Brain pericyte (primary cell): ENCODE measurements at regions not wholly inside any gene's neighbourhood (a gene's known extent, or its start where the extent isn't known, plus 50 kb on each side); places are given as distances from the start of the nearest gene placed in this dataset.

ENCODE experiments used
- DNase-seq: peaks from one replicate; pipeline ENCODE4 v3.0.0-alpha.2; 2012; ENCODE audit warnings: low read depth, low spot score

DNA sequence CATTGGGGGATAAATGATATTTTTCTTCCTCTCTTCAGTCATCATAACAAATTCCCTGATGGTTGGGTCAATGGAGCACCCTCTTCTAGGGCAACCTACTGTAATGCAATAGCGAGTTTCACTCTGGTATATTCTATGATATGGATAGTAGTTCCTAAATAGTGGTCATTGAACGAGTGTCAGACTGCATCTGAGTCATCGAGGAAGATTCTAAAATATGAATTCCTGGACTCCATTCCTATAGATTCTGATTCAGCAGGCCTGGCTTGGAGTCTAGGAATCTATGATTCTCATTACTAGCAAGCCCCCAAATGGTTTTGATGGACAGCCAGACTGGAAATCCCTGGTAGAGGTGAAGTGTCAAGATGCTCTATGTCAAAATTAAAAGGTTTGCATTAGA lies 254.5 kb downstream of the BUB3 start:
- DNase-seq: no peak

- DNase-seq: no peak
Measured at GRCh38 chr10:123409426-123409825, 255.2 kb downstream of the BUB3 start.

GRCh38 chr10:123409884-123410283 lies 255.7 kb downstream of the BUB3 start:
- no peak for DNase-seq

DNA sequence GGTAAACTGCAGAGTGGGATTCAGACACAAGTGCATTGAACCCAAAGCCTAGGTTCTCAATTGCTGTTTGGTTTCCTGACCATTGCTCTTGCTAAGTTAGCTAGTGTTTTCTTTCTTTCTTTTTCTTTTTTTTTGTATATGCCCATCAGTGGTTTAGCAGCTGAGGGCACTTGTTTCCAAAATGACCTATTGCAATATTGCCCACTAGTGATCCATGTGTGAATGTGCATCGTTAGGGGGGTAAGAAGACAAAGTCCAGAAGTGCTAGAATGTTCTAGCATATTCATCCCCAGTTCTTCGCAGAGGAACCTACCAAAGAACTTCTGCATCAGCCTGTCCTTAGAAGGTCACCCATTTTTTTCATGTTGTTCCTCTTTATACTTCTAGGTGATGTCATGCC lies 252.8 kb upstream of the GPR26 start:
- no peak for DNase-seq

DNA sequence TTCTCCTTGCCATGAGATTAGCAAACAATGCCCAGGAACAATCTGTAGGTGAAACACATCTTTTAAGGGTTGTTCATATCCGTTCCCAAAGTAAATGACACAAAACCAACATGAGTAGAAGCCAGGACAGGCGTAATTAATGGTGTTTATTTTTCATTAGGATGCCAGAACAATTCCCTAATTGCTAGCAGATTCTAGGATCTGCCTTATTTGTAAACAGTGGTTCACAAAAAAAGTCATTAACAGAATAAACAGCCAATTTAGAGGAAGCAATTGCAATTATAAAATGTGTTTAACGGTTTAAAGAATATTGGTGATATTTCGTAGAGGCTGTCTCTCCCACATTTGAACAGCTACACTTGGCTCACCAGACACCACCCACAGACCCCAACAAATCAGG lies 250.6 kb upstream of the GPR26 start:
- no peak for DNase-seq

DNA sequence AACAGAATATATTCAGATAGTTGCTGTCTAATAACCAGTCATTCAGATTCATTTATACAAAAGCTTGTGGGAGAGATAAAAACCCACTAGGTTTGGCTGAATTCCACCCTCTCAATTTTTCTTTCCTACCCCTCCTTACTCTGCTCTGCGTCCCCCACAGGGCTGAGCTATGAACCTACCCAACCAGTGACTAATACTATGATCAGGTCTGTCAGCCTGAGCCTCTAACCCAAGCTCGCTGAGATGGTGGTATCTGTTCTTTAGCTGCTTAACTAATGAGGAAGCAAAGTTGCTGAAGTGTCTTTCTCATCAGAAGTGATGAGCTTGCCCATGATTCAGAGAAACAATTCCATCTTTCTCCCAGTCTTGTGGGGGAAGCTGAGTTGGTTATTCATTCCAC lies 248.7 kb upstream of the GPR26 start:
- no peak for DNase-seq

DNA sequence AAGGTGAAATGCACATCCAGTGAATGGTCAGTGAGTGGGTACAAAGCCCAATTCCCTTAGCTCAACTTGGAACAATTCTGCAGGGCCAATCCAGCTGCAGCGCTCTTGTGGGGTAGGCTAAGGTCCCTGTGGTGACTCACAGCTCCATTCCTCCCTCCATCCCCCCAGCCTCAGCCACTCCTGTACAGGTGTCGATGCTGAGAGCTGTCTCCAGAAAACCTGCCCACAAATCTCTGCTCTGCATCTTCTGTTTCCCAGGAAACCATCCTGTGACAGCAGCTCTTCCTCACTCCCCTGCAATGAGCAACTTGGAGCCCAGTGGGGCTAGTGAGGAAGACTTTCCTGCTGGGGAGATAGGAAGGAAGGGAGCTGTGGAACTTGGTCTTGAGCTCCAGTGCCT lies 244.7 kb upstream of the GPR26 start:
- no peak for DNase-seq

DNA sequence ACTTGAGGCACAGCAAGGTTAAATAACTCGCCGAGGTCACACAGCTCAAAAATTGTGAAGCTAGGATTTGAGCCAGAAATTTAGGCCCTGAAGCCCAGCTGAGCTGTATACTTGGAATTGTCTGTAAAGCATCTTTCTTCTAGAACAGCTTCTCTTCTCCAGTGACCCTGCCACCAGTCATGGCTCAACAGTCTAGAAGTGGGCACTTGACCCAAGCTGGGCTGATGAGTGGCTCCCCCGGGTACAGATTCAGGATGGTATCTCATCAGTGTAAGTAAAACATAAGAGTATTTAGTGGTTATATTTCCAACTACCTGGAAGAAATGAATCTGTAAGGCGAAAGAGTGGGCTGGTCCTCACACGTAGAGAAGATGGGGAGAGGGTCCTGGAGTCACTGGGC lies 243.9 kb upstream of the GPR26 start:
- no peak for DNase-seq

DNA sequence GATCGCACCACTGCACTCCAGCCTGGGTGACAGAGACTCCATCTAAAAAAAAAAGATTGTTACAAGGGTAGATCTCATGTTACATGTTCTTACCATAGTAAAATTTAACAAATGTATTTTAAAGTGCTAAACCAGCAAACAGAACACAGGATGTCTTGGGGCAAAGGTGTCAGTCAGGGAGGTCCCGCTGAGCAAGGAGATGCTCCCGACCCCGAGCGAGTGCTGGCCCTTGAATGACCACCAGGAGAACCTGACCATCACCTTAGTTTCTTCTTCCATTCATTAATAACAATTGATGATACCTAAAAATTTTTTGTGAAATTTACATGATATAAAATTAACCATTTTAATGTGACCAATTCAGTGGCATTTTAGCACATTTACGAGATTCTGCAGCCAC lies 241.6 kb upstream of the GPR26 start:
- no peak for DNase-seq

GRCh38 chr10:123425680-123426079 lies 240.5 kb upstream of the GPR26 start:
- DNase-seq: no peak

GRCh38 chr10:123427165-123427786 lies 238.9 kb upstream of the GPR26 start:
- DNase-seq: no peak

GRCh38 chr10:123428391-123428790 lies 237.8 kb upstream of the GPR26 start:
- DNase-seq: no peak

GRCh38 chr10:123429706-123430221 lies 236.4 kb upstream of the GPR26 start:
- DNase-seq: no peak

DNA sequence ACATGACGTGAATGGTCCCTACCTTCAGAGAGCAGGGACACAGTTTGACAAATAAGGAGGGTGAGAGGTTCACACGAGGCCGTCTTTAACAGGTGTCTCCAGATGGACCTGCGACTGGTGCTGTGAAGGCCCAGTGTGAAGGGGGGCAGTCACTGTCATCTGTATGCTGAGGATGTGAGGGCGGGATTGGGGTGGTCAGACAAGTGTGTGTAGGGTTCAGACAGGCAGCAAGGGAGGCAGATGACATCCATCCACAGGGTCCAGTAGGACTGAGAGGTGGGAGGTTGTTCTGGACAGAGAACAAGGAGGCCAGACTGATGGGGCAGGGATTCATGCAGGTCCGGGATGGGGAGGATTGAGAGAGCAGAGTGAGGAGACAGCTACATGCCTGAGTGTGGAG lies 232.6 kb upstream of the GPR26 start:
- no peak for DNase-seq

DNA sequence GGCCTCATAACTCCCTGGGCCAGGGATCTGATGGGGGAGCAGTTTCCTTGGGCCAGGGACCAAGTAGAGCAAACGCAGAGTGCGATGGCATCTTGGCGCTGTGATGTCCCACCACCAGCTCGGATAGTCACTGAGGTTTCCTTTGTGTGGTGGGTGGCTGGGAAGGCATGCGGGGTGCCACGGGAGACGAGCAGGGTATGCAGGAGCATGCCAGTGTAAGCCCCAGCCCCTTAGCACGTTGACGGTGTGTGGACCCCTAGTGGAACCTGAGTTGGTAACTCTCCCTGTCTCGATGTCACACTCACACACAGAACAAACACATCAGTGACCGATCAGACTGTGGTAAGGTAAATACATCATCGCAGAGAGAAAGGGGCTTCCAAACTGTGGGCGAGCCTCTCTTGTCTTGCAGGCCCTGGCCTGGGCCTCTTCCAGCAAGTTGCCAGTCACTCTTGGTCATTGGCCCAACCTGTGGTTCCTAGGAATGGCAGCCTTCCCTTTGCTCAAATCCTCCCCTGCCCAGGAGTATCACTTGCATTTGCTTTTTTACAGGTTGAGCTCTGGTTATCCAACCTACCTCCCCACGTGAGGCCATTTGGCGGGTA lies 231.6 kb upstream of the GPR26 start:
- no peak for DNase-seq

DNA sequence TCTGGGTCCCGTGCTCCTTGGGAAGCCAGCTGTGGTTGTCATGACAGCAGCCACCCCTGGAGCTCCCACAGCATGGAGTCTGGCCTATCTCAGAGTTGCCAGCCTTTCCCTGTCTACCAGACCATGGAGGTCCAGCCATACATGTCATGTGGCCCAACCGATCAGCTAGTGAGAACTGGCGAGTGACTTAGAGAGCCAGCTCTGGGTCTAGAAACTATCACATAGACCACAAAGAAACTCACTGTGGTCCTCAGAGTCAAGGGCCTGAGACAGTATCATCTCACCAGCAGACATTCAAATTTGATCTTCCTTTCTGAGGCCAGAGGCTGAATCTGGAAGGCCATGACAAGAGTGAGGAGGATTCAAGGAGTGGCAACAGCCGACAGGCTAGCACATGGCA lies 223.3 kb upstream of the GPR26 start:
- DNase-seq: no peak

DNA sequence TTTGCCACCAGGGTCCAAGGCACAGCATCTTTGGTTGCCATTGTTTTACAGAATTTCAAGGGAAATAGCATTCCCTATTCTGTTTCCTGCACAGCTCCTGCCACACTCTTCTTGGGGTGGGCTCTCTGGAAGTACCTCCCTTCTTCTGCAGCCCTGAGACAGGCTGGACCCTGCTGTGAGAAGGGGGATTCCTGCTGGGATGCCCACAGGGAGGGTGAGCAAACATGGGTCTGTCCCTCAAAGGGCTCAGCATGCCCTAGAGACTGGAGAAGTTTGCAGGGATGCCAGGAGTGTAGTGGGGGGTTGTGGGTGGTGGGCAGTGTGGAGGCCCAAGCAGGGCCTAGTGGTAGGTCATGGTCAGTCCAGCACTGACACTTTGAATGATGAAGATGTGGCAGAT lies 222.2 kb upstream of the GPR26 start:
- DNase-seq: no peak

GRCh38 chr10:123445261-123445775 lies 220.8 kb upstream of the GPR26 start:
- DNase-seq: no peak

- DNase-seq: no peak
Measured at GRCh38 chr10:123446449-123447156, 219.6 kb upstream of the GPR26 start.

DNA sequence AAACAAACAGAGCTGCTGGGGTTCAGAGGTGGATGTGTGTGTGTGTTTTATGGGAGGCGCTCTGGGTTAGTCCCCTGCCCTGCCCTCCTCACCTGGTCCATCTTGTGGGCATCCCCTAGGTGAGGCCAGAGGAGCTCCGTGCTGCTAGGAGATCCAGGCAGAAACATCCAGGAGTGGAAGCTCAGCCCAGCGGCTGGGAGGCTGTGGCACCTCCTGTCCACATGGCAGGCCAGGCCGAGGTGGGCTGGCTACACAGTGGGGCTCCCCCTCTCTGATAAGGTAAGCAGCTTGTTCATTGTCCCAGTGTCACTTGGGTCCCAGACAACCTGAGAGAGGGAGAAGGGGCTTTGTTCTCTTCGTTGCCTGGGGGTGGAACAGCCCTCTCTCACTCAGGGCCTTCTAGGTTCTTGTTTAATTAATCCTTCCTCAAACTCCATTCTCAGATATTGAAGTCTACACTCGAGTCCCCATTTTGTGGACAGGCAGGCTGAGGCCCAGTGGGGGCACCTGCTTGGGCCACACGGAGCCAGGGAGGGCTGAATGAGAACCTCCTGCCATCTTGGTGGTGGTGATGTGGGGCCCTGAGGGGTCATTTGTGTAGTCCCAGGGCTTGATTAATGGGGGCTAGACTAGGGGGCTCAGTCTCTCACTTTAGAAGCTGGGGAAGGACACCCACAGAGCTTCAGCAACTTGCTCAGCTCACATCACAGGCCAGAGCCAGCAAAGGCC lies 216.8 kb upstream of the GPR26 start:
- DNase-seq: no peak

DNA sequence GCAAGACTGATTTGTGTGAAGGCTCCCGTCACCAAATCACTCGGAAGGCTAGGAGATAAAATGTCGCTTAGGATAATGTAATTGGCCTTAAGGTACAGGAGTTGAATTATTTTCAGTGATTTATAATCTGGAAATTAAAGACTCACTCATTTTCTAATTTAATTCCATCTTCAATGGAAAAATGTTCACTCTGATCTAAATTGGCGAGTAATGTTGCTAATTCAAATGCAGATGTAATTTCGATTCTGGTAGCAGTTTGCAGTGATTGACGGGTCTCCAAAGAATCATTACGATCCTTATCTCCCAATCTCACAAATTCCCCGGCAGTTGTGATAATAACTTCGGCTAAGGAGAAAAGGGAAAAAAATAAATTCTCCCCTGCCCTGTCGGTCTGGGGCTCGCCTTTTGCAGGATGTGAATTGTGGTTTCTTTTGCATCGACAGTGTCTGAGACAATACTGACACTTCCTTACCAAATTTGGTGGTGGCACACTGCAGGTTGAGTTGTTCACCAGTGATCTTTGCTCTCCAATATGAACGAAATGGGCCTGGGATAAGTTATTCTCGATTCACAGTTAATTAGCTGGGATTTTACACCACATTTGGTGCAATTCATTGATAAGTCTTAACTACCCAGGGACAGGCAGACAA lies 215.1 kb upstream of the GPR26 start:
- DNase-seq: no peak
